Gastrocnemius medialis (tissue), 4 donors: ENCODE measurements at regions not wholly inside any gene's neighbourhood (a gene's known extent, or its start where the extent isn't known, plus 50 kb on each side); places are given as distances from the start of the nearest gene placed in this dataset.

ENCODE experiments used
- CTCF ChIP-seq, 5 experiments: fragments of 450-650 bp in 3 of 5; fragments of 200-600 bp in 2 of 5; sonication (generic) in 2 of 5; IDR thresholded peaks in 4 of 5; conservative IDR thresholded peaks in 1 of 5; 1 replicate in 4 of 5; 2 replicates in 1 of 5; pipeline ENCODE4 v1.5.1; 2016 to 2019; ENCODE audit warnings: antibody characterized with exemption in 5 of 5, mild to moderate bottlenecking in 3 of 5, moderate library complexity in 3 of 5
- POLR2A ChIP-seq, 2 donors: fragments of 450-650 bp; IDR thresholded peaks; one replicate each; pipeline ENCODE4 v1.6.1; 2017; ENCODE audit warnings: antibody characterized with exemption in 2 of 2, mild to moderate bottlenecking in 2 of 2, moderate library complexity in 2 of 2

GRCh38 chr3:16122155-16122554, 52.3 kb upstream of the GALNT15 start:
- TF ChIP-seq POLR2A (IDR thresholded peaks at IDR 0.05) (no peak), CTCF (IDR thresholded peaks at IDR 0.05 in 4 of 5, conservative IDR thresholded peaks at IDR 0.05 in 1 of 5) (no peak)
